HG03558 (cell line): ENCODE measurements at regions not wholly inside any gene's neighbourhood (a gene's known extent, or its start where the extent isn't known, plus 50 kb on each side); places are given as distances from the start of the nearest gene placed in this dataset.
"Not testable (repeated sequence)": the region's sequence is repeated elsewhere in the genome, so short reads cannot be mapped to it uniquely, and the experiment has no call there.

Source experiments
- ATAC-seq: cut with Tn5 transposase; IDR thresholded peaks from one replicate; pipeline ENCODE4 v1.9.1; 2021; ENCODE audit warnings: moderate number of reproducible peaks; ENCODE audit not compliant: unreplicated experiment; ENCODE audit errors: extremely low read depth

DNA sequence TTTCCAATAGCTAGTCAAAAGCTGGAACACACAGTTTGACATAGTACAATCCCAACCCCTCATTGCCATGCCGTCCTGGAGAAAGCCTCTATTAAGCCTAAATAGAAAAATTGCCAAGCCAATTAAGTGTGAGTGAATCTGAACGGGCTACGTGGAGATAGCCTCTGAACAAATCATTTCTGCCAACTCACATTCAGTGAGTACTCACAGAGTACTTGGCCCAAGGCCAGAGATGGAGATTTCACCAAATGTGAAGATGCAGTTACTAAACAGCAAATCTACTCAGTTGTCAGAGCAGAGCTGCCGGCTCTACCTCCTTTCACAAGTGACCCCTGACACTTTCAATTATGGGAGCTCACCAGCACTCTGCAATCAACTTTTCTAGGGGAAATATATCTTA lies 350.0 kb downstream of the GALC start:
- ATAC-seq = no peak

DNA sequence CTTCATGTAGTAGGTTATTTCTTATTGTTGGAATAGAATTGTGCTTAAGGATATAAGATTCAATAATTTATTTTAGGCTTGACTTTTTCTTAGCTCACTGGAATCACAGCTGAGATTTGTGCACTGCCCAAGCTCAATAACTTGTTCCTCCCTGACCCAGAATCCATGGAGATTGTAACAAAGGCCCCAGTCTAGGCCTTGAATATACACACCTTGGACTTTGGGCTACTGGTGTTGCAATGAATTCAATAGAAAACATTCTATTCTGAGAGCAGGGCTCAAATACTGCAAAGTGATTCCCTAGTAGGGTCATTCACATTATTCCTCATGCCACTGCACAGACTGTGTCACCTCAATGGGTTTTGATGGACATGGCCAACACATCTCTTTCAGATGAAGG lies 352.4 kb downstream of the GALC start:
- no peak for ATAC-seq

GRCh38 chr14:87638196-87638595 lies 354.8 kb downstream of the GALC start:
- ATAC-seq = no peak

DNA sequence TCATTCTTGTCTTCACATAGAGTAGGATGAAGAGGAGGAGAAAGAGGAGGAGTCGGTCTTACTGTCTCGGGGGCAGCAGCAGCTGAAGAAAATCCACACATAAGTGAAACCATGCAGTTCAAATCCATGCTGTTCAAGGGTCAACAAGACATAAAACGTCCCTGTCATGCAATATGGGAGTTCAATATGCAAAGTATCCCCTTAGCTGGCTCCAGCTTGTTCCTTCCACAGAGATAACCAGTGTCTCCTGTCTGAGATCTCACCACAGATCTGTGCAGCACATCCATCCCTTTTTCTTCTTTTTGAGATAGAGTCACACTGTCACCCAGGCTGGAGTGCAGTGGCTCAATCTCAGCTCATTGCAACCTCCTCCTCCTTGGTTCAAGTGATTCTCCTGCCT lies 357.5 kb downstream of the GALC start:
- no peak for ATAC-seq

GRCh38 chr14:87632796-87633195 lies 360.2 kb downstream of the GALC start:
- ATAC-seq = no peak

DNA sequence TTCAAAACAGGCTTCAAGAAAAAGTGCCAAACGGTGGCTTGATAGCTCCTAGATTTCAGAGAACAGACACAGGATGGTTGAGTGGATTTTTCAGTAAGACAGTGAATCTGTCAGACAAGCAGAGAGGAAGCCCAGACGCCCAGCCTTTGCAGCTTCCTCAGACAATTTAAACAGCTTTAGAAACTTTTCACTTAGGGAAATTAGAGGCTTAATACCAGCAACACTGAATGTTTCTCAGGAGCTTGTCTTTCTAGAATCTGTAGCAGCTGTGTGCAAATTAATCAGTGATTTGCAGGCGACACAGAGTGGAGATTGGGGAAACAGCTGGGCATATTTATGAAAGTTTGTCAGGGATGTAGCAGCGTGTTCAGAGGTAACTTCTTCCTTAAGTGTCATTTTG lies 362.1 kb downstream of the GALC start:
- no peak for ATAC-seq

GRCh38 chr14:87629788-87630187 lies 363.2 kb downstream of the GALC start:
- ATAC-seq = no peak

DNA sequence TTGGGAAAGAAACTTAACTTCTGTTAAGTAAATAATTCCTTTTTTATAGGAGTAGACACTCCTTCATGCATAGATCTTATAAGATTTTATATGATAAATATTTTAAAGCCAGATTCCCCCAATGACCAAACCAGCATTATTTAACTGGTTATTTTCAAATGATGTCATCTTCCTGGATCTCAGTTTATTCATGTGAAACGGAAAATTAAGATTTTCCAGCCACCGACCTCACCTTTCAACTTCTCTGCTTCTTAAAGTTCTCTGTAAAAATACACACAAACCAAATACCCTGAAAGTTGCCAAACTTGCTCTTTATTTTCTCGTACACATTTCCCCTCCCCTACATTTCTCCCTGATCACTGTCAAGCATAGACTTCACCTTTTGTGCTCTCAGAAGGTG lies 364.2 kb downstream of the GALC start:
- no peak for ATAC-seq

GRCh38 chr14:87628129-87628528 lies 364.9 kb downstream of the GALC start:
- no peak for ATAC-seq

GRCh38 chr14:87626266-87626665 lies 366.7 kb downstream of the GALC start:
- ATAC-seq = no peak

- no peak for ATAC-seq
These were observed 369.4 kb downstream of the GALC start for GRCh38 chr14:87623616-87624015.

DNA sequence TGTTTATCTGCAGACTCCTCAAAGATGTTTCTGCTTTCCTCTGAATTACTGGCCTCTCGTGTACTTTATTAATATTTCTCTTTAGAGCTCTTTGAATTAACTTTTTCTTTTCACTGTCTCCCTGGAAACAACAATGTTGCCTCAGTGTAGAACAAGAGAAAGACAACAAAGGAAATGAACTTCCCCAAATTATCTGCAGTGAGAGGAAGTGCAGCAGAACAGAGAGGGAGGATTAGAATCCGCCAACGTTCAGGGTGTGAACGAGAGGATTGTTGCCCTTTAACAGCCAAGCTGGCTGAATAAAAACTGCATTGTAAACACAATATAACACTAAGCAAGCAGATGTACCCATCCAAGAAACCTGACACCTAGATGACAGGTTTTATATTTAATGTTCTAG lies 375.9 kb downstream of the GALC start:
- no peak for ATAC-seq

GRCh38 chr14:87615822-87616679 lies 376.9 kb downstream of the GALC start:
- ATAC-seq = no peak

DNA sequence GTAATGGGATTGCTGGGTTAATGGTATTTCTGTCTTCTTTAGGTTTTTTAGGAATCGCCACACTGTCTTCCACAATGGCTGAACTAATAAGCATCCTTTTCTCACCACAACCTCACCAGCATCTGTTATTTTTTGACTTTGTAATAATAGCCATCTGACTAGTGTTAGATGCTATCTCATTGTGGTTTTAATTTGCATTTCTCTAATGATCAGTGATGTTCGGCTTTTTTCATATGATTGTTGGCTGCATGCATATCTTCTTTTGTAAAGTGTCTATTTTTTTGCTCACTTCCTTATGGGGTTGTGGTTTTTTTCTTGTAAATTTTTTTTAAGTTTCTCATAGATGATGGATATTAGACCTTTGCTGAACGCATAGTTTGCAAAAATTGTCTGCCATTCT lies 377.9 kb downstream of the GALC start:
- ATAC-seq = no peak

GRCh38 chr14:87613881-87614280 lies 379.1 kb downstream of the GALC start:
- ATAC-seq = no peak

DNA sequence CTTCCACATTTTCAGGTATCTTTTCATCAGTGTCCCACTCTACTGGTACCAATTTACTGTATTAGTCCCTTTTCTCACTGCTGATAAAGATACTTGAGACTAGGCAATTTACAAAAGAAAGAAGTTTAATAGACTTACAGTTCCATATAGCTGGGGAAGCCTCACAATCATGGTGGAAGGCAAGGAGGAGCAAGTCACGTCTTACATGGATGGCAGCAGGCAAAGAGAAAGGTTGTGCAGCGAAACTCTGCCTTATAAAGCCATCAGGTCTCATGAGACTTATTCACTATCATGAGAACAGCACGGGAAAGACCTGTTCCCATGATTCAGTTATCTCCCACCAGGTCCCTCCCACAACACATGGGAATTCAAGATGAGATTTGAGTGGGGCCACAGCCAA lies 385.9 kb downstream of the GALC start:
- not testable (repeated sequence) for ATAC-seq

- ATAC-seq = no peak
These were observed 391.9 kb downstream of the GALC start for GRCh38 chr14:87601036-87601435.

DNA sequence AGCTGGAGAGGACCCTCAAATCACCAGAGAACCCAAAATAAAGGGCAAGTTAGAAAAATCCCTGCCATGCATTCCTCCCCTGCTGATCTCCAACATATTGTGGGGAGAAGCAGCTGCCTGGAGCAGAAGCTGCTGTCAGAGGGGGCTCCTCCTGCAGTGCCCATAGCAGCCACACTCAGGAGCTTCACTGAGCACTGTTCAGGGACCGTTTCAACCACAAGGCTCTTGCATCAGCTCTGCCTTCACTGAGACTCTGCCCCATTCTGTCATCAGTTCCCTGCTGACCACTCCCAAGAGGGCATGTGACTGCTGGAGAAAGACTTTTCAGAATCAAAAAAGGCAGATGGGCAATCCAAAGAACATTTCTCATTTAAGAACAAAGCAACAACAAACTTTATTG lies 392.7 kb downstream of the GALC start:
- ATAC-seq = no peak

DNA sequence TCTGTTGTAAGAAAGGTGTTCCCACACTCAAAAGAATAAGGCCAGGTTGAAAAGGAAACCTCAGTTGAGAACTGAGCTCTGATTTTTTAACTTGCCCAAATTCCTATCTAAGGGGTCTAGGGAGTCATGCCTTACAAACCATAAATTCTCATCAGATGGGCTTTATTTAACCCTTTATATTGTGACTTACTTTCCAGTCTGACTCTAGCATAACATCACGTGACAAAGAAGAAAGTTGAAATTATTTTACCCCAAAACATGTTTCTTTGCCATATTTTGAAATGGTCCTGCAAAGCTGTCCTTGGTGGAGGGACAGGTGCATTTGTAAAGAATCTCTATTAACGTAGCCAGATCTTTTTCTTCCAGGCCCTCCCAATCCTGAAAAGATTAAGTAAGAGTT lies 411.7 kb downstream of the GALC start:
- no peak for ATAC-seq

DNA sequence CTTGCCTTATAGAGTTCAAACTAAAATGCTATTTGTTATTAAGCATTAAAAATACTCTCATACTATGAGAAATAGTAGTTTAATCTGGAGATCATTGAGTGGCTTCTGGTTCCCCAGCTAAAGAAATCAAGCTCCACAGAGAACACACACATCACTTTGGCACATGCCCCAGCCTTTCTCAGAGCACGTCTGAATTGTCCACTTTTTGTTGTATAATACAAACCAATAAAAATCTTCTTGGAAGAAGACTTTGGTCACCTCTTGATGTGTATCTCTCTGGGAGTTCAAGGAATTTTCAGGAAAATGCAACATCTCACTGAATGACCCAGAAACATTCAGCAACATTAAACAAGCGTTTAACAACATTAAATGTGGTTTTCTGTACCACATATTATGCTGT lies 413.9 kb downstream of the GALC start:
- ATAC-seq = no peak

DNA sequence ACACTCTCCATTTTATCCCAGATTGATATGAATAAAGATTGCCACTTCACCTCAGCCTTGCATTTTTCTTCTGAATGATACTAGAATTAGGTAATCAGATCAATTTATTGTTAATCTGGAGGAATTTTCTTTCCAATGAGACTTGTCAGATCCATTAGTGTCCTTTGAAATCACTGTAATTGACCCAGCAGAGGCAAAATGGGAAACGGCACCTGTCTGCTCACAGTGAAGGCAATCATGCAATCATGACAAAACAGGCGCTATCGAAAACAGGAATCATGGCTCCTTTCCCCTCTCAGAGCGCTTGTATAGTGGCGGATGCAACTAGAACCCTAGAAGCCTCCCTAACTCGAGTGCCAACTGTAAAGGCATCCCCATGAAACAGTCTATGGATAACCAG lies 417.6 kb downstream of the GALC start:
- ATAC-seq = no peak

- no peak for ATAC-seq
These were observed 419.4 kb downstream of the GALC start for GRCh38 chr14:87573591-87573990.
